ENCODE measurements at regions not wholly inside any gene's neighbourhood (a gene's known extent, or its start where the extent isn't known, plus 50 kb on each side); places are given as distances from the start of the nearest gene placed in this dataset.

DNA sequence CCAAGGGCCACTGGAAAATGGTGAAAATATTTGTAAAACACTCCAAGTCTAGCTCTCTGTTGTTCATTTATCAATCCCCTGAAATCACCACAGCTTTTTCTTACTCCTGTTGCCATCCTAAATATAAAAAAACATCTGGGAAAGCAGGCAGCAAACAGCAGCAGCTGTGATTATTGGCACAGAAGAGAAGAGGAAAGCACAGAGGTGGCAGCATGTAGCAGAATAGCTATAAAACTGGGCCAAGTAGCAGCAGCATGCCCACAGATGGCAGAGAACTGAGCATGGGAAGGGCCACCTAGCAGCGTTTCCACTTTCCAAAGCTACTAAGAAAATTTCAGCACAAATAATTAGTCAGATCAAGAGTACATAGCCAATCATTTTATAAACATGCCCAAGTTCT lies 307.2 kb downstream of the SLC7A11 start:
- Histone ChIP-seq H2AFZ (ENCODE audit: low read depth, low read length) (no peak overlapping the region), H3K36me3 (ENCODE audit: insufficient read depth, low read length) (no peaks in the 10 kb centered on the region), H3K4me2 (ENCODE audit: low read length) (no peak overlapping the region), H4K20me1 (ENCODE audit: insufficient read depth) (no peaks in the 10 kb centered on the region), H3F3A (ENCODE audit: insufficient read depth, low read length, poor library complexity, severe bottlenecking) (no peaks in the 10 kb centered on the region), H3K27me3 (ENCODE audit: insufficient read depth, low read depth, low read length) (no peaks in the 10 kb centered on the region), H3K79me2 (replicated peaks; ENCODE audit: insufficient read depth, low read length) (no peaks in the 10 kb centered on the region), H3K4me3 (ENCODE audit: low read length) (no peak overlapping the region), H3K9me2 (ENCODE audit: insufficient read depth, low read length) (no peaks in the 10 kb centered on the region), H3K9ac (ENCODE audit: low read length) (no peak overlapping the region), H3K27ac (ENCODE audit: low read length) (no peak overlapping the region), H3K9me3 (ENCODE audit: low read length) (no peaks in the 10 kb centered on the region)
- TF ChIP-seq EZH2 (IDR thresholded peaks at IDR 0.05; ENCODE audit: borderline replicate concordance, insufficient read depth, low read length, poor library complexity, severe bottlenecking) = no peak

DNA sequence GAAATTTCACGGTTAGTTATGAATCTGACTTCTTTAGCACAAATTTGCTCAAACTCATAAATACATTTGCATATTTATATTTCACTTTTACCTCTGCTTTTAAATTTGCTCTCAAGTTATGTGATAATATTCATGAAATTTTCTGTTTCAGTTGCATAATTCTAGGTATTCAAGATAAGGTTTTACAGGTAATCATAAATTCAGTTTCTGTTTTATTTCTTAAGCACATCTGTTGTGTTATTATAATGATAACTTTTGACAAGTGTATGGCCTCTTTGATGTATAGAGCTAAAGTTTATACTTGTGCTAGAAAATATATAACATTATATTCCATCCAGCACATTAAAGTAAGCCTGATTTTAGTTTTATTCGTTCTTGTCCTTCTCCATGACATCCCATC lies 308.1 kb downstream of the SLC7A11 start:
- Histone ChIP-seq H3K36me3 (ENCODE audit: insufficient read depth, low read length) (no peaks in the 10 kb centered on the region), H3K27ac (ENCODE audit: low read length) (no peak overlapping the region), H3K4me3 (ENCODE audit: low read length) (no peak overlapping the region), H3K79me2 (replicated peaks; ENCODE audit: insufficient read depth, low read length) (no peaks in the 10 kb centered on the region), H2AFZ (ENCODE audit: low read depth, low read length) (no peak overlapping the region), H3K9me2 (ENCODE audit: insufficient read depth, low read length) (no peaks in the 10 kb centered on the region), H3K9me3 (ENCODE audit: low read length) (no peaks in the 10 kb centered on the region), H3K27me3 (ENCODE audit: insufficient read depth, low read depth, low read length) (no peaks in the 10 kb centered on the region), H4K20me1 (ENCODE audit: insufficient read depth) (no peaks in the 10 kb centered on the region), H3K9ac (ENCODE audit: low read length) (no peak overlapping the region), H3F3A (ENCODE audit: insufficient read depth, low read length, poor library complexity, severe bottlenecking) (no peaks in the 10 kb centered on the region), H3K4me2 (ENCODE audit: low read length) (no peak overlapping the region)
- TF ChIP-seq, protein P1, sequence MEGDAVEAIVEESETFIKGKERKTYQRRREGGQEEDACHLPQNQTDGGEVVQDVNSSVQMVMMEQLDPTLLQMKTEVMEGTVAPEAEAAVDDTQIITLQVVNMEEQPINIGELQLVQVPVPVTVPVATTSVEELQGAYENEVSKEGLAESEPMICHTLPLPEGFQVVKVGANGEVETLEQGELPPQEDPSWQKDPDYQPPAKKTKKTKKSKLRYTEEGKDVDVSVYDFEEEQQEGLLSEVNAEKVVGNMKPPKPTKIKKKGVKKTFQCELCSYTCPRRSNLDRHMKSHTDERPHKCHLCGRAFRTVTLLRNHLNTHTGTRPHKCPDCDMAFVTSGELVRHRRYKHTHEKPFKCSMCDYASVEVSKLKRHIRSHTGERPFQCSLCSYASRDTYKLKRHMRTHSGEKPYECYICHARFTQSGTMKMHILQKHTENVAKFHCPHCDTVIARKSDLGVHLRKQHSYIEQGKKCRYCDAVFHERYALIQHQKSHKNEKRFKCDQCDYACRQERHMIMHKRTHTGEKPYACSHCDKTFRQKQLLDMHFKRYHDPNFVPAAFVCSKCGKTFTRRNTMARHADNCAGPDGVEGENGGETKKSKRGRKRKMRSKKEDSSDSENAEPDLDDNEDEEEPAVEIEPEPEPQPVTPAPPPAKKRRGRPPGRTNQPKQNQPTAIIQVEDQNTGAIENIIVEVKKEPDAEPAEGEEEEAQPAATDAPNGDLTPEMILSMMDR (IDR thresholded peaks at IDR 0.05; ENCODE audit: poor library complexity, severe bottlenecking) = no peak

DNA sequence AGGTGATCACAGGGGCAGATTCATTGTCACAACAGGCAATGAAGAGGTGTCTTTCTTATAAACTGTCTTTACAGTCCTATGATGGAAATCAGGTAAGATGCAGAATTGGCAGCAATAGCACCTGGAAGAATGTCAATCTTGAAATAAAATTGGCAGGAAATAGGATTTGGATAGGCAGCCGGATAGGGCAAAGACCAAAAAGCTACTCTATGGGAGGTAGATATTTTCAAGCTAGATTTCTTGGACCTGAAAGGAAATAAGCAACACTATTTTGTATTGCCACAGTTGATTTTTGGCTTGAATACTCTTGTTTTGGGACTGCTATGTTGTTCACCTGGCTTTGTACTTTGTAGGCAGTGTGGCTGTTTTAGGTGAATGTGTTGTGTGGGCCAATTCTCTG lies 314.2 kb downstream of the SLC7A11 start:
- Histone ChIP-seq H3K27ac (ENCODE audit: low read length) (no peak overlapping the region), H2AFZ (ENCODE audit: low read depth, low read length) (no peak overlapping the region), H3K79me2 (replicated peaks; ENCODE audit: insufficient read depth, low read length) (no peaks in the 10 kb centered on the region), H3K9me2 (ENCODE audit: insufficient read depth, low read length) (no peaks in the 10 kb centered on the region), H3K4me2 (ENCODE audit: low read length) (no peak overlapping the region), H3K36me3 (ENCODE audit: insufficient read depth, low read length) (no peaks in the 10 kb centered on the region), H3K27me3 (ENCODE audit: insufficient read depth, low read depth, low read length) (no peaks in the 10 kb centered on the region), H4K20me1 (ENCODE audit: insufficient read depth) (no peaks in the 10 kb centered on the region), H3K9ac (ENCODE audit: low read length) (no peak overlapping the region), H3K4me3 (ENCODE audit: low read length) (no peak overlapping the region), H3K9me3 (ENCODE audit: low read length) (no peaks in the 10 kb centered on the region), H3F3A (ENCODE audit: insufficient read depth, low read length, poor library complexity, severe bottlenecking) (no peaks in the 10 kb centered on the region)
- TF ChIP-seq RAD21 (conservative IDR thresholded peaks at IDR 0.05) (no peak), SMC3 (conservative IDR thresholded peaks at IDR 0.05; ENCODE audit: poor library complexity) (no peak), TAF1 (IDR thresholded peaks at IDR 0.05; ENCODE audit: low read depth) (no peak), EP300 (conservative IDR thresholded peaks at IDR 0.05; ENCODE audit: poor library complexity, severe bottlenecking) (no peak), POLR2AphosphoS5 (IDR thresholded peaks at IDR 0.05) (no peak), EZH2 (IDR thresholded peaks at IDR 0.05; ENCODE audit: borderline replicate concordance, insufficient read depth, low read length, poor library complexity, severe bottlenecking) (no peak)
- TF ChIP-seq, protein P1 (IDR thresholded peaks at IDR 0.05; ENCODE audit: poor library complexity, severe bottlenecking) = no peak
